HG03354 (cell line): ENCODE measurements at regions not wholly inside any gene's neighbourhood (a gene's known extent, or its start where the extent isn't known, plus 50 kb on each side); places are given as distances from the start of the nearest gene placed in this dataset.
"Not testable (repeated sequence)": the region's sequence is repeated elsewhere in the genome, so short reads cannot be mapped to it uniquely, and the experiment has no call there.

ENCODE experiments used
- ATAC-seq: cut with Tn5 transposase; IDR thresholded peaks from one replicate; pipeline ENCODE4 v1.9.1; 2021; ENCODE audit warnings: mild to moderate bottlenecking; ENCODE audit not compliant: unreplicated experiment, poor library complexity, severe bottlenecking

DNA sequence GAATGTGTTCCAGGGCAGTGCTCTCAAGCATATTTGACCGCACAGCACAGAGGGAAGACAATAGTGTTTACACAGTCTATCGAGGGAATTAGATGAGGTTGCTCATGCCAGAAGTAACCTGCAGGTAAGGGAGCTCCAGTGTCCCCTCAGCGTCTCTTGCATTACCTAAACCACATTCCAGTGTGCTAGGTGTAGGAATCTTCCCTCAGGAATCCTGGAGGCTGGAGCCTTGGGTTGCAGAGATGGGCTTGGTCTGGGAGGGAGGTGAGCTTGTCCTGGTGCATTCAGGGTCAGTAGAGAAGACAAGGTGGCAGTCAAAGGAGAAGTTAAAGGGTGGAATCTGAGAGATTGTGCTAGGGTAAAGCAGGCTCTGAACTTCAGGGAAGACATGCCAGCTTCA is 56.3 kb downstream of the SOX14 start:
- no peak for ATAC-seq

GRCh38 chr3:137835096-137835495 is 71.0 kb downstream of the SOX14 start:
- ATAC-seq: no peak

DNA sequence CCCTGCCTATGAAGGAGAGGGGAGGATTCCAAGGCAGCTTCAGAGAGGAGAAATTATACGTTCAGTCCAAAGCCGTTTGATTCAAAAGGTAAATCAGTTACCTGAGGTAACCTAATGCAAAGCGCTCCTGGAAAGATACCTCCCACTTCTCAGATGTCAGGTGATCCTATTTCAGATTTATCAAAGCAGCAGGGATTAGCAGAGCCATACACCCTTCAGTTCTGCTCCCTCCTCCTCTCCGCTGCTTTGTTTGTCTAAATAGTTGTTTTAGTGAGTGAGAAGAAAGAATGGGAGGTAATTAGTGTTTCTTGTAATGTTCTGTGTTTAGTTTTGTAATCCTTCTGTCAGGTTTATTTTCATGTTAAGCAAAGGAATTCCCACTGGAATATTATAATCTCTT is 81.1 kb downstream of the SOX14 start:
- ATAC-seq: no peak

GRCh38 chr3:137845666-137846065 is 81.6 kb downstream of the SOX14 start:
- ATAC-seq: no peak

DNA sequence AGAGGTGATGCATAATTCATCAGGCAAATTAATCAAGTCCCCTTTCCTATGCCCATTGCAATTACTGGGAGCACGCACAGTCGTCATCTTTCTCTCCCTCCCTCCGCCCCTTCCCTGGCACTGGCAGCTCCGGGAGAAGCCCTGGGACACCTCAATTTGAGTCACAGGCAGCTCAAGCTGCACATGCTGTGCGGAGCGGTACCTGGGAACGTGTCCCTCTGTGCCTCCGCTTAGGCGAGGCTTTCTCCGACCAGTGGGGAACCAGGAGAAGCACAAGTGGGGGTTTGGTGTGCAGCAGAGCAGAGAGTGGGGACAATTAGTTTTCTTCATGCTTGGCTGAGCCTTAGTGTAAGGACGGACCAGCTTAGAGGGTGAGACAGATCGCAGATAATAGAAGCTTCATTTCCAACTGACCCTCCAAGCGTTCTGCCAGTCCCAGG is 88.3 kb downstream of the SOX14 start:
- ATAC-seq: no peak

- ATAC-seq: no peak
Measured at GRCh38 chr3:137854533-137855261, 90.6 kb downstream of the SOX14 start.

GRCh38 chr3:137866001-137866400 is 101.9 kb downstream of the SOX14 start:
- ATAC-seq: no peak

- ATAC-seq: no peak
Measured at GRCh38 chr3:137866933-137867332, 102.8 kb downstream of the SOX14 start.

GRCh38 chr3:137867611-137868010 is 103.5 kb downstream of the SOX14 start:
- ATAC-seq: no peak

DNA sequence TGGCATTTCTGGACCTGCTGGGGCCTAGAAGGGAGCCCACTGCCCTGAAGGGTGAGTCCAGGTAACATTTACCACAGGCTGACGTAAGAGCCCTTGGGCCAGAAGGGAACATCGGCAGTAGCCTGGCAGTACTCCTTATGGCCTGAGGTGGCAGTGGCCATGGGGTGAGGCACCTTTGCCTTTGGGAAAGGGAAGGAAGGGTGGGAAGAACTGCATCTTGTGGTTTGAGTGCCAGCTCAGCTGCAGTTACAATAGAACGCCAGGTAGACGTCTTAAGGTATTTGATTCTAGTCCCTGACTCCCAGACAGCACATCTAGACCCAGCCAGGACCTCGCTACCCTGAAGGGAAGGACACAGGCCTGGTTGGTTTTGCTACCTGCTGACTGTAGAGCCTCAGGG is 104.9 kb downstream of the SOX14 start:
- no peak for ATAC-seq

GRCh38 chr3:137872589-137872988 is 108.5 kb downstream of the SOX14 start:
- ATAC-seq: not testable (repeated sequence)

GRCh38 chr3:137896842-137897241 is 113.1 kb upstream of the CLDN18 start:
- ATAC-seq: not testable (repeated sequence)

DNA sequence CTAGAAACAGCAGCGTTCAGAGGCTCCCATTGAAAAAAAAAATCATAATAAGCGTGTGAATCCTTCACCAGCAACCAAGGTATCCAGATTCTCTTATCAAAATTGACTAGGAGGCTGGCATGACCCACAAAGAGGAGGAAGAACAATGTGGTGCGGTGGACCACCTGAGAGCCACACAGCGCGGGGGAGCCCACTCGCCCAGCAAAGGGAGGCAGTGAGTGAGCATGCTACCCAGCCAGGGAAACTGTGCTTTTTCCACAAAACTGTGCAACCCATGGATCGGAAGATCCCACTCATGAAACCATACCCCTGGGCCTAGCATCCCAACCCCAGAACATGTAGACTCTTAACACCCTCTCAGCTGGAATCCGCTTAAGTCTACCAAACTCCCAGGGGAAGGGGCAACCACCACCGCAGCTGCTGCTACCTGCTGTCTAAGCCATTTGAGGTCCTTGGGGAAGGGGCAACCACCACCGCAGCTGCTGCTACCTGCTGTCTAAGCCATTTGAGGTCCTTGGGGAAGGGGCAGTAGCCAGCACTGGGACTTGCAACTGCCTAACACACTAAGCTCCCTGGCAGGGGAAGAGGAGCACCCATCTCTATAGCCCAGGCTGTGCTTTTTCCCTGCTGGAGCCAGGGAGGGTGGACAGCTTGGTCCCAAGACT is 102.8 kb upstream of the CLDN18 start:
- no peak for ATAC-seq

DNA sequence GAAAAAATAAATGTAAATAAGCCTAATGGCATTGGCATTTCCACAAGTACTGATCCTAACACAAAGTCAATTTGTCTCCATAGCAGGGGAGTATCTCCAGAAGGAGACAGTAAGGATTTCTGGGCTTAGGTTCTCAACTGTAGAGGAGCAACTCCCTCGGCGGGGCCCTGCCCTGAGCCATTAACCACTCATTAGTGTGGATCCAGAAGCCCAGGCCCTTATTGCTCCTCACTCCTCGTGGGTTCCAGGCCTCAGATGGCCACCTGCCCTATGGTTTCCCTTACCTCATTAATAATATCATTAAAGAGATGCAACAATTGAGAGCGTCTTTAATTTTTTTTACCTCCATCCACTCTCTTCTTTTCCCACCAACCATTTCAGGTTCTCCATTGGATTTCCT is 85.3 kb upstream of the CLDN18 start:
- ATAC-seq: no peak

DNA sequence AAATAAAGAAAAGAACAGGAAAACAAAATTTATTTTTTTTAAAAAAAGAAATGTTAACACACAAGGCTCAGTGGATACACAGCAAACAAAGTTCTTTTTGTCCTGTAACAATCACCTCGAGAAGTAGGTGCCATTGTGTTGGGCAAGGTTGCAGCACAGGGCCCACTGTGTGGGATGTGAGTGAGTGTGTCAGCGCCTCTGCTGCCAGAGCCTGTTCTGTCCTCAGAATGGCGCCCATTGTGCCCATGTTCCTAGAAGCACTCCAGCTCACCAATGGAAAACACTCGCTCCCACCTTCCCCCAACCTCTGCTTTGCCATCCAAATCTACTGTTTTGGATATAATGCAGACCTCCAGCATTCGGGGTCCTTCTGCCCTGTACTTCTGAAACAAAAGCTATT is 84.9 kb upstream of the CLDN18 start:
- ATAC-seq: no peak

- no peak for ATAC-seq
Measured at GRCh38 chr3:137926991-137927390, 83.0 kb upstream of the CLDN18 start.

DNA sequence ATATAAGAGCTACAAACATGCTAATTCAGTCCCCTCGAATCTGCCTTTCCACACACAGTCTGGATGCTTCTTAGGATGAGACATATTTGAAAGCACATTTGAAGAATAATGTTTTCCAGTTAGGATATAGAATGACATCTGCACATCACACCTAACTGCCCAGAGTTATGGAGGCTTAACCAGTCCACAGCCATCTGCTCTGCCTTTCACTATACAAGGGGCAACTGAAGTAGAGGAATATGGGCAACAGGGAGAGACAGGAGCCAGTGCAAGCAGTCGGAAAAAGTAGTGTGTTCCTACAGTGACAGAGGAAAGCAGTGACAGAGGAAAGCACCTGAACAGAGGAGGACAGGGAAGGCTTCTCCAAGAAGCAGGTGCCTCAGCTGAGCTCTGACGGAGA is 79.0 kb upstream of the CLDN18 start:
- no peak for ATAC-seq

DNA sequence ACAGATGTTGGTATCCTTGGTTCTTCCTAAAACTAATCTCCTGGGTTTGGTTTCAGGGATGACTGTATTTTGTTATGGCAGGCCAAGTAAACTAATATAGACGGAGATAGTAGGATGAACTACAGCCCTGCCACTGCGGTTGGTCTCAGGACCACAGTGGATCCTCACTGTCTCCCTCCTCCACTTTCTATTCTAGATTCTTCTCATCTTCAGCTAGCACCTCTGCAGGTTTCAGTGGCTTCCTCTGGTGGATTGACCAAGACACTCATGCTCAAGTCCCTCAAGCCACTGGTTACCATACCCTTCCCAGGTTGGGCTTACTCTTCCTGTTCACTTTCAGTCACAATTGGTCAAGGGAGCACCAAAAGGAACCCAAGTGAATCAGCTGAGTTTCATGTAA is 71.1 kb upstream of the CLDN18 start:
- no peak for ATAC-seq

GRCh38 chr3:137944593-137944992 is 65.4 kb upstream of the CLDN18 start:
- ATAC-seq: no peak

- ATAC-seq: peak; percentile 78
Measured at GRCh38 chr3:137946356-137946973, 63.5 kb upstream of the CLDN18 start.

GRCh38 chr3:137947117-137947516 is 62.8 kb upstream of the CLDN18 start:
- ATAC-seq: no peak
